Naive thymus-derived CD4-positive, alpha-beta T cell (primary cell): ENCODE measurements at regions not wholly inside any gene's neighbourhood (a gene's known extent, or its start where the extent isn't known, plus 50 kb on each side); places are given as distances from the start of the nearest gene placed in this dataset.

Experiments used
- ATAC-seq: fragments of 150-1000 bp; cut with Tn5 transposase; 2 replicates; pipeline ENCODE4 v1.10.0; 2021; ENCODE audit warnings: mild to moderate bottlenecking, moderate library complexity
- CTCF ChIA-PET: fragments of 350-600 bp; sonication (Branson Sonifier 250); formaldehyde crosslinking; loops from one replicate; lab custom pipeline; 2021; ENCODE audit warnings: antibody characterized with exemption; lab: Charles Lee
- POLR2A ChIA-PET: fragments of 350-600 bp; sonication (Branson Sonifier 250); formaldehyde crosslinking; loops from one replicate; lab custom pipeline; 2021; ENCODE audit warnings: antibody characterized with exemption, inconsistent platforms; lab: Charles Lee
- DNase-seq, 9 donors: peaks; one replicate each; pipeline versions ENCODE4 v3.0.0 to v3.0.0-alpha.2; 2020 to 2022; ENCODE audit warnings: mixed read lengths in 1 of 9
- H3K27ac ChIP-seq: one replicate; pipeline ENCODE4 v1.7.0; 2013; ENCODE audit warnings: mild to moderate bottlenecking, low read depth, low read length, moderate library complexity
- H3K27me3 ChIP-seq, 2 donors: one replicate each; pipeline ENCODE4 v1.7.0; 2013; ENCODE audit warnings: low read length in 2 of 2, mild to moderate bottlenecking in 2 of 2, moderate library complexity in 2 of 2; ENCODE audit not compliant: control insufficient read depth in 2 of 2, insufficient read depth in 2 of 2
- H3K36me3 ChIP-seq, 3 experiments: 1 replicate in 2 of 3; 2 replicates in 1 of 3; pipeline ENCODE4 v1.7.0; 2013; ENCODE audit warnings: low read length in 3 of 3, mild to moderate bottlenecking in 3 of 3, moderate library complexity in 1 of 3; ENCODE audit not compliant: insufficient read depth in 3 of 3, control insufficient read depth in 2 of 3
- H3K4me1 ChIP-seq, 2 donors: one replicate each; pipeline ENCODE4 v1.7.0; 2013; ENCODE audit warnings: low read length in 2 of 2, mild to moderate bottlenecking in 2 of 2, moderate library complexity in 1 of 2; ENCODE audit not compliant: control insufficient read depth in 2 of 2, insufficient read depth in 2 of 2
- H3K4me3 ChIP-seq: 2 replicates; pipeline ENCODE4 v1.7.0; 2013; ENCODE audit warnings: mild to moderate bottlenecking, low read length
- H3K9me3 ChIP-seq, 3 experiments: 1 replicate in 2 of 3; 2 replicates in 1 of 3; pipeline ENCODE4 v1.7.0; 2013; ENCODE audit warnings: low read length in 3 of 3; ENCODE audit not compliant: control insufficient read depth in 2 of 3
- H3K27ac Mint-ChIP-seq, 9 donors: one replicate each; pipeline ENCODE4 v1.8.0; 2020 to 2022; ENCODE audit warnings: mixed read lengths in 9 of 9, mild to moderate bottlenecking in 8 of 9, moderate library complexity in 5 of 9, inconsistent platforms in 2 of 9
- H3K27me3 Mint-ChIP-seq, 5 donors: one replicate each; pipeline ENCODE4 v1.8.0; 2021 to 2022; ENCODE audit warnings: mixed read lengths in 5 of 5, mild to moderate bottlenecking in 1 of 5
- H3K36me3 Mint-ChIP-seq, 5 donors: one replicate each; pipeline ENCODE4 v1.8.0; 2020 to 2022; ENCODE audit warnings: mixed read lengths in 5 of 5, mild to moderate bottlenecking in 3 of 5, inconsistent platforms in 1 of 5
- H3K4me1 Mint-ChIP-seq, 7 donors: one replicate each; pipeline ENCODE4 v1.8.0; 2020 to 2022; ENCODE audit warnings: mixed read lengths in 7 of 7, mild to moderate bottlenecking in 3 of 7, inconsistent platforms in 1 of 7
- H3K4me3 Mint-ChIP-seq, 10 donors: one replicate each; pipeline ENCODE4 v1.8.0; 2020 to 2022; ENCODE audit warnings: mild to moderate bottlenecking in 10 of 10, mixed read lengths in 10 of 10, moderate library complexity in 6 of 10, inconsistent platforms in 2 of 10
- H3K9me3 Mint-ChIP-seq, 11 donors: one replicate each; pipeline ENCODE4 v1.8.0; 2020 to 2022; ENCODE audit warnings: mixed read lengths in 11 of 11, mild to moderate bottlenecking in 4 of 11, inconsistent platforms in 1 of 11, moderate library complexity in 1 of 11
- intact Hi-C, 2 donors: fragments of 100-400 bp; cut with micrococcal nuclease; formaldehyde crosslinking; loops; one replicate each; pipeline ENCODE4 v1.15.1; 2023

GRCh38 chr1:198377702-198378101, 162.8 kb downstream of the ATP6V1G3 start:
- peaks cover 0 to 8% (median 0%) of the 10 kb centered on the region in 5 donors for H3K36me3 Mint-ChIP-seq
- ChIA-PET POLR2A (interaction anchor here (0.5 kb wide), 1 partner anchor 20 kb away, joined by 5 read pairs; no protein-coding TSS in a partner anchor), CTCF (no interaction called here)
- Histone ChIP-seq H3K4me1 (peaks cover 0 to 10% of the 10 kb centered on the region in 2 donors), H3K36me3 (no peaks in the 10 kb centered on the region), H3K4me3 (no peak overlapping the region), H3K27ac (no peak overlapping the region), H3K27me3 (no peaks in the 10 kb centered on the region), H3K9me3 (peaks cover 0 to 4% (median 0%) of the 10 kb centered on the region in 3 experiments)
- intact Hi-C loops, result no loop called here
- H3K27me3 Mint-ChIP-seq, result peaks cover 0 to 11% (median 0%) of the 10 kb centered on the region in 5 donors
- peaks cover 0 to 31% (median 15%) of the 10 kb centered on the region in 7 donors for H3K4me1 Mint-ChIP-seq
- DNase-seq, result no peak
- no peak overlapping the region for H3K27ac Mint-ChIP-seq
- ATAC-seq, result no peak
- H3K9me3 Mint-ChIP-seq, result peaks cover 0 to 19% (median 9%) of the 10 kb centered on the region in 11 donors
- no peak overlapping the region for H3K4me3 Mint-ChIP-seq

DNA sequence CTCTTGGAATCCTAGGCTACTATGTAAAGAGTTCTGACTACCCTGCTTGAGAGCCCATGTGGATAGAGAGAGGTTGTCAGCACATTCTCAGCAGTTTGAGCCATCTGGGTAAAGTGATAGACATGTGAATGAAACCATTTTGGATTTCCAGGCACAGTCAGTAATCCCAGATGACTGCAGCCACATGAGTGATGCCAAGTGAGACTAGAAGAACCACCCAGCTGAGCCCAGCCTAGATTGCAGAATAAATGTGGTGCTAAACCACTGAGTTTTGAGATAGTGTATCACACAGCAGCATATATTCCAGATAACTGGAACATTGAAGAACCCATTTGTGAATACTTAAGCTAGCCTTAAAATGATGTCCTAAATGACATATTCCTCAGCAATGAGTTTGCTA, 166.2 kb downstream of the ATP6V1G3 start:
- H3K9me3 Mint-ChIP-seq, result peaks cover 3 to 24% (median 12%) of the 10 kb centered on the region in 11 donors
- H3K27me3 Mint-ChIP-seq, result peaks cover 0 to 14% (median 0%) of the 10 kb centered on the region in 5 donors
- Histone ChIP-seq H3K4me3 (no peak overlapping the region), H3K36me3 (no peaks in the 10 kb centered on the region), H3K9me3 (peaks cover 0 to 4% (median 0%) of the 10 kb centered on the region in 3 experiments), H3K4me1 (no peaks in the 10 kb centered on the region), H3K27ac (no peak overlapping the region), H3K27me3 (no peaks in the 10 kb centered on the region)
- H3K27ac Mint-ChIP-seq, result no peak overlapping the region
- no peak overlapping the region for H3K4me3 Mint-ChIP-seq
- ATAC-seq (no peak), DNase-seq (no peak)
- ChIA-PET CTCF (no interaction called here), POLR2A (no interaction called here)
- H3K36me3 Mint-ChIP-seq, result peaks cover 0 to 12% (median 4%) of the 10 kb centered on the region in 5 donors
- intact Hi-C loops, result no loop called here
- peaks cover 0 to 12% (median 0%) of the 10 kb centered on the region in 7 donors for H3K4me1 Mint-ChIP-seq

DNA sequence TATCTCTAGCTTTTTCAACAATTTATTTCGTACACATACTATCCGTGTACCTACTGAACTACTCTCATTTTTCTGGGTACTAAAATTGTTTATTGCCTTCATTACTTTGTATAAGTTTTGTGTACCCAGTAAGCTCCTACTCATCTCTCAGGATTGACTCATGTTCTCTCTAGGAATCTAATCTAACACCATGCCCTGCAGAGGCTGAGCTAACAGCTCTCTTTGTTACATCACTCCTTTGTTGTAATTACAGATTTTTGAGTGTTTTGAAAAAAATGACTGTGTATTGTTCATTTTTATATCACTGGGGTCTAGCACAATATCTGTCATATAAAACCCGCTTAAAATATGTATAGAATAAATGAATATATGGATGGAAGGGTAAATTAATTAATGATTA, 167.1 kb downstream of the ATP6V1G3 start:
- POLR2A ChIA-PET, result no interaction called here
- CTCF ChIA-PET, result interaction anchor here (0.8 kb wide), 1 partner anchor 20 kb away, joined by 3 read pairs; no protein-coding TSS in a partner anchor
- H3K27ac Mint-ChIP-seq, result no peak overlapping the region
- Histone ChIP-seq H3K4me1 (no peaks in the 10 kb centered on the region), H3K27ac (no peak overlapping the region), H3K27me3 (no peaks in the 10 kb centered on the region), H3K4me3 (no peak overlapping the region), H3K36me3 (no peaks in the 10 kb centered on the region), H3K9me3 (peaks cover 0 to 4% (median 0%) of the 10 kb centered on the region in 3 experiments)
- peaks cover 0 to 14% (median 0%) of the 10 kb centered on the region in 5 donors for H3K27me3 Mint-ChIP-seq
- intact Hi-C loops, result no loop called here
- no peak for DNase-seq
- no peak overlapping the region for H3K4me3 Mint-ChIP-seq
- no peak for ATAC-seq
- H3K36me3 Mint-ChIP-seq, result peaks cover 0 to 12% (median 4%) of the 10 kb centered on the region in 5 donors
- H3K4me1 Mint-ChIP-seq, result peaks cover 0 to 4% (median 0%) of the 10 kb centered on the region in 7 donors
- peaks cover 5 to 30% (median 15%) of the 10 kb centered on the region in 11 donors for H3K9me3 Mint-ChIP-seq
